GM20000 (cell line): ENCODE measurements at regions not wholly inside any gene's neighbourhood (a gene's known extent, or its start where the extent isn't known, plus 50 kb on each side); places are given as distances from the start of the nearest gene placed in this dataset.

ENCODE experiments used
- DNase-seq: peaks from one replicate; pipeline ENCODE4 v3.0.0; 2012; ENCODE audit warnings: low spot score
- CTCF ChIP-seq: IDR thresholded peaks from 2 replicates; pipeline ENCODE4 v1.5.1; 2012; ENCODE audit warnings: mild to moderate bottlenecking, control low read depth; ENCODE audit errors: extremely low read depth, missing control alignments

- TF ChIP-seq CTCF, result no peak
- no peak for DNase-seq
These were observed 2082.8 kb upstream of the TENM3 start for GRCh38 chr4:180160195-180160983.

GRCh38 chr4:180164799-180165198 is 2078.4 kb upstream of the TENM3 start:
- no peak for TF ChIP-seq CTCF
- DNase-seq, result no peak

- TF ChIP-seq CTCF, result no peak
- no peak for DNase-seq
These were observed 2073.8 kb upstream of the TENM3 start for GRCh38 chr4:180169394-180169793.

GRCh38 chr4:180169966-180170365 is 2073.2 kb upstream of the TENM3 start:
- no peak for TF ChIP-seq CTCF
- DNase-seq, result no peak

- DNase-seq, result no peak
- no peak for TF ChIP-seq CTCF
These were observed 2064.1 kb upstream of the TENM3 start for GRCh38 chr4:180179146-180179545.

GRCh38 chr4:180189666-180190065 is 2053.5 kb upstream of the TENM3 start:
- DNase-seq, result no peak
- no peak for TF ChIP-seq CTCF

GRCh38 chr4:180190382-180190781 is 2052.8 kb upstream of the TENM3 start:
- no peak for TF ChIP-seq CTCF
- DNase-seq, result peak; percentile 7
